NCI-H510A (cell line): ENCODE measurements at regions not wholly inside any gene's neighbourhood (a gene's known extent, or its start where the extent isn't known, plus 50 kb on each side); places are given as distances from the start of the nearest gene placed in this dataset.

ENCODE experiments used
- DNase-seq: peaks from one replicate; lab custom pipeline; 2025; lab: John Stamatoyannopoulos, UW

DNA sequence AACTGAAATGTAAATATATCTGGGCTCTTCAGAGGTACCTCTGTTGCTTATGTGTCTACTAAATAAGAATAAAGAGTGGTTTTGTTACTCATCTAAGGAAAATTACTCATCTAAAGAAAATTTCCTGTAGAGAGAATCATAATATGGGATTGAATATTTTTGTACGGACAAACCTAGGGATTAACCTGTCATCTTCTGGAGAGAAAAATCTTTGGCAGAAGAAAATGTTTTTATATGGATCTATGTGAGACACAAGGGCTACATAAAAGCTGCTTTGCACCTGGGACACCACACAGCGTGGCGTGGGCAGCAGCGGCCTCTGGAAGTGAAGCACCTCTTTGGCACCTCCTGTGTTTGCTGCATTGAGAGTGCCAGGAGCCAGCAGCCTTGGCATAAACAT is 242.9 kb upstream of the DACH1 start:
- no peak for DNase-seq

DNA sequence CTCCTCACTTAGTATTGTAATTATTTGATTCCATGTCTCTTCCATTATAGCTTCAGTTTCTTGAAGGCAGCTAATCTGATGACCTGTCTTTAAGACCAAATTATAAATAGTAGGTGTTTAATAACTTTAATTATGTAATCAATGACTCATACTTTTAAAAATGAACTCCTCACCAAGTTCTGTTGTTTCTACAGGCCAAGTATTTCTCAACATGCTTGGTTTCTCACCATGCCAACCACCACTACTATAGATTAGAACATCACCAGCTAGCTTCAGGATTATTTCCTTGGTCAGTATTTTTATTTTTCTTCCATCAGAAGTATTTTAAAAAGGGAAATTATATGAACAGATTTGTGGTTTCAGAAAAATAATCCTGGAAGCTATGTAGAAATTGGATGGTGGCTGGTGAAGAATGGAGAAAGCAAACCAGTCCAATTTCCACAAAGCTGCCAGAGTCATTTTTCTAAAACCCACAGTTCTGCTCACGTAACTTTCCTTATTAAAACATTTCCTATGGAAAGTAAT is 237.7 kb upstream of the DACH1 start:
- DNase-seq: no peak

DNA sequence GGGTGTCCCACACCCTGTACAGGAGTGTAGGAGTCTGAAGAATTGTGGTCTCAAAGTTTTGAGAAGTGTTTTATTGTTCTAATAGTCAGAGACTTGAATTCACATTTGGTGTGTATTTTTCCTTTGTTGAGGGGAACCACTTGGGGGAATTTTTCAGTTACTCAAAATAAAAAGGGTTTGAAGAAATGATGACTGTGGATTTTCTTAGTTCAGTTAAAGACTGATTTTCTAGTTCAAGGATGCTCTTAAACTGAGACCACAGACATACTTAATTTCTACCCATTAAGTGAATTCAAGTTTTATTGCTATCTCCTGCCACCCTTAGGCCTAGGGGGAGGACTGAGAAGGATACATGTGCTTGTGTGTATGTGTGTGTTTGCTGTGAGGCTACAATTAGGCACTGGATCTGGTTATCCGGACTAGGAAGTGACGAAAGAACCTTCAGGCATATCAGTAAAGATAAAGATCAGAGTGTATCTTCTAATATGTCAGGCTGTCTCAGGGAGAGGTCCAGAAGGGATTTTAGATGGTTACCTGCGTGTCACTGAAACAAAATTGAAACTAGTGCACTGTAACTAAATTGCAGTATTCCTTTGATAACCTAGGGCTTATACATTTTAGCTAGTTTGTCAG is 234.9 kb upstream of the DACH1 start:
- DNase-seq: no peak

DNA sequence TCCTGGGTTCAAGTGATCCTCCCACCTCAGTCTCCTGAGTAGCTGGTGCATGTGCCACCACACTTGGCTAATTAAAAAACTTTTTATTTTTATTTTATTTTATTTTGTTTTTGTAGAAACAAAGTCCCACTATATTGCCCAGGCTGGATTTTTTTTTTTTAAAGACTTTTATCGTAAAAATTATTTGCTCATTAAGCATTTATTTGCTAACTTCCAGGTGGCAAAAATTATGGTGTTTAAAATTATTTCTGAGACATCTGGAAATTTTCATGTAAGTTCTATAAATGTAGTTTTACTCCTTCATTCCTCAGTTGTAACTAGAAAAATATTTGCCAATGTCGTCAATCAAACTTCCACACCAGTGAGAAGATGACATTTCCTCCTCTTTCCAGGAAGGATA is 233.3 kb upstream of the DACH1 start:
- DNase-seq: no peak

DNA sequence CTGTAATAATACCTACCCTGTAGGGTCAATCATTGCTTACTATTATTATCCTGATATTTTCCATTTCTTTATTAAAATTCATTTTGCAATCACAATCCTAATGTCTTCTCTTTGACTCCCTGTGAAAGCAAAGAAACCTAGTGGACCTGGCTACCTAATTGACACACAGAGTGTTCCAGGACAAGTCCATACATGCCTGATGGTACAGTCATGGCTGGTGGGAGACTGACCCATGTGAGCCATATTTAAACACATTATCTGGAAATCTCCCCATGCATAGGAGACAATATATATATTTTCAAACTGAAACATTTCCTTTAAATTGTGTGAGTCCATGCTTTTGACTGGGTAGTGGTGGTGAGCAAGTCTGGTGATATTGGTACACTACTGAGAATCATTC is 230.6 kb upstream of the DACH1 start:
- DNase-seq: no peak

DNA sequence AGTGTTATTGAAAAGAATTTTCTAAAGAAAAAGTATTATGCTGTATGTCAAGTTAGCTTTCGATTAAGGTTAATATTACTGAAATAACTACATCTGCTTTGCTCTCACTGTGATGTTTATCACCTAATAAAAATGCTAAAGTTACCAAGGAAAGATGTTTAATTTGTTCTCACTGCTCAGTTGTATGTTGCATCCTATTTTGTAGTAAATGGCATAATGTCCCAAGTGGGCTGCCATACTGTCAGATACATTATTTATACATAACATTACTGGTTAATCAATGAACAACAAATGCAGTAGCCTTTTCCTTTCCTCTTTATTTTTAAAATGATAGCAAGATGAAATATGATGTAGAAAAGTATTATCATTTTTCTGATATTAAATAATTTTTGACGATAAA is 226.3 kb upstream of the DACH1 start:
- DNase-seq: no peak

DNA sequence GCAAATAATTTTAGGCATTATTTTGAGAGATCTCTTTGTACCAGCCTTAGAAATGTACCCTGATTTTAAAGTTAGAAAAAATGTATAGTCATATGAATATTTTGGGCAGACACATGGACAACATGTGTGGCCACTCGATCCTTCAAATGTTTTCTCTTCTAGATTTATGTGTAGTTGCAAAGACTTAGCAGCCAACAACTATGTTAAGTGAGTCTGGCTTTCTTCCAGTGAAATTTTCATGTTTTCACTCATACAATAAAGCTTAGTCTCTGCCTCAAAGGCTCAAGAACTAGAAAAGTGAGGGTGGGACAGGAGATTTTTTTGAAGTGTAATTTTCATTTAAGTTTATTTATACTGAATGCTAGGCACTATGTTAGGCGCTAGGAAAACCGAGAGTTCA is 207.7 kb upstream of the DACH1 start:
- no peak for DNase-seq

DNA sequence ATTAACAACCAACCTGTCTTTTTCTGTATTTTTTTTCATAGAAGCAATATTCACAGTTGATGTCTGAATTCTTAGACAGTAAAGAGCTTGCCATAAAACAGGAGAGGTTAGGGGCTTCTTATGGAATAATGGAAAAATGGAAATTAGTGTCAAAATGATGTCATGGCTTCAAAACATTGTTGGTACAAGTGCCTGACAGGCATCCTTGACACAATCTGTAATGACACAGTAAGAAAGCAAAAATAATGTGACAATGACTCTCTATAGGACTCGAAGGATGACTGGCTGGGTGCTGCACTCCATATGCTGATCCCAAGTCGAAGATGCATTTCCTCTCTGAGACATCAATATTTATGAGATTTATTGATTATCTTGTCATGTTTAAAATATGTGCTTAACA is 205.3 kb upstream of the DACH1 start:
- no peak for DNase-seq

DNA sequence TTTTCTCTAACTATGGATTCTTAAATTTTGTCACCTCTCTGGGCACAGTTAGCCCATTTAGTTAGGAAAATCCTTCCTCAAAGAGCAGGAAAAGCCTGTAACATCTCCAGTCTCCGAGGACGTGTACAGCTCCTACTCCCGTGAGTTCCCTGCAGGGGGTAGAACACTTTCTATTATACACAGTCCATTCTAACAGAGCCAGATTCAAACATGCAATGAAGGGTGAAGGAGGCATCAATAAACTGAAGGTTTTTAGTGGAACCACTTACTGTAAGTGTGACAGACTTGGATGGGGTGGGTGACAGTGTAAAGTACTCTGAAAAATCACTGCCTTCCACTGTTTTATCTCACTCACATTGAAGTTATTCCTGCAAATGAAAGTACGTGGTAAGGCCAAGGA is 204.7 kb upstream of the DACH1 start:
- DNase-seq: no peak

DNA sequence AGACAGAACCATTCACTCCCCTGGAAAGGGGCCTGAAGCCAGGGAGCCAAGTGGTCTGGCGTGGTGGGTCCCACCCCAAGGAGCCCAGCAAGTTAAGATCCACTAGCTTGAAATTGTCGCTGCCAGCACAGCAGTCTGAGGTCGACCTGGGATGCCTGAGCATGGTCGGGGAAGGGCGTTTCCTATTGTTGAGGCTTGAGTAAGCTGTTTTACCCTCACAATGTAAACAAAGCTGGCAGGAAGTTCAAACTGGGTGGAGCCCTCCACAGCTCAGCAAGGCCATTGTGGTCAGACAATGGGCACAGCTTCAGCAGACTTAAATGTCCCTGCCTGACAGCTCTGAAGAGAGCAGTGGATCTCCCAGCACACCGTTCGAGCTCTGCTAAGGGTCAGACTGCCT is 195.6 kb upstream of the DACH1 start:
- DNase-seq: no peak

DNA sequence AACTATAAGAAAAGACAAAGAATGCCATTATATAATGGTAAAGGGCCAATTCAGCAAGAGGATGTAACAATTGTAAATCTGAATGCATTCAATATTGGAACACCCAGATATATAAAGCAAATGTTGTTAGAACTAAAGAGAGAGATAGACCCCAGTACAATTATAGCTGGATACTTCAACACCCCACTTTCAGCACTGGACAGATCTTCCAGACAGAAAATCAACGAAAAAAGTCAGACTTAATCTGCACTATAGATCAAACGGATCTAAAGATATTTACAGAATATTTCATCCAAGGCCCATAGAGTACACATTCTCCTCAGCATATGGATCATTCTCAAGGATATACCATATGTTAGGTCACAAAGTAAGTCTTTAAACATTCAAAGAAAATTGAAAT is 194.6 kb upstream of the DACH1 start:
- DNase-seq: no peak

DNA sequence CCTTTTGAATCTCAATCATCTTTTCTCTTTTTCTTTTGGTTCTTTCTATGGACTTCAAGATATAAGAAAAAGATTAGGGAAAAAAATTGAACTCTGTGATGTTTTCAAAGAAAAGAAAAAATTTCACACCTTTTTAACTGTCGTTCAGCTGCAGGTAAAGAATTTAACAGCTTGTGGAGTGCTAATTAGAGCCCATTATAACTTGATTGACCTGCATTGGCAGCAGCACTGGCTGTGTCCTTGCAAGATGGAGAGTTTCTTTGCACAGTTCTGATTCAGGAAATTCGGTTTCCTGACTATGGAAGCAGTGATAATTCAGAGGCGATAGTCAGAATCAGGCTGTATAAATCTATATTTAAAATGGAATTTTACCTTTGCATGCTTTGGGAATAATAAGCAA is 183.2 kb upstream of the DACH1 start:
- DNase-seq: no peak

DNA sequence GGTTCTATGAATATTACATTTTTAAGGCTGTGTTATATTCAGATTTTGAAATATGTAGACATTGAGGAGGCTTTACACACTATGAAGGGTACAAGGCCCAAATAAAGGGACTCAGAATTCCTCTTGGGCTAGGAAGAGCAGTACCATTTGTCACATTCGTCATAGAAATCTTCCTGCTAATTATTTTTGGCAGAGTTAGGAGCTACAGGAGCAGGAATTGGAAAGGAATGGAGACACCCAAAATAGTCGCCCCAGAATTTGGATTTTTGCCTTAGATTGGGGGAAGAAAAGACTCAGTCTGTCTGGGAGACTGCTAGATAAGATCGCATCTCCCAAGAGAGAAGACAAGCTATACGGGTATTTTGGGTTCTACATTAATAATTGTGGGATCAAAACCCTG is 176.4 kb upstream of the DACH1 start:
- DNase-seq: no peak

DNA sequence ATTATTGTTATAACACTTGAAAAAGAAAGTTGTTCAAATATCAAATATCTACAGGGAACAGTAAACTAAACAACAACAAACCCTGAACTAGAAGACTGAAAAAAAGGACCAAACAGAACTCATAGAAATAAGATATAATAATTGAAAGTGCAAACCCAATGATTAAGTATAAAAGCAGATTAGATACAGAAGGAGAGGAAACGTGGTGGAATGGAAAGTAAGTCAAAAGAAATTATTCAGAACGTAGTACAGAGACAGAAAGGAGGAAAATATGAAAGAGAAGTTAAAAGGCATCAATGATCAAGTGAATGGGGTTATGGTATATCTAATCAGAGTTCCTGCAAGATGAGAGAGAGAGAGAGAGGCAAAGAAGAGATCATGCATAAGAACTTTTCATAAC is 174.2 kb upstream of the DACH1 start:
- no peak for DNase-seq

DNA sequence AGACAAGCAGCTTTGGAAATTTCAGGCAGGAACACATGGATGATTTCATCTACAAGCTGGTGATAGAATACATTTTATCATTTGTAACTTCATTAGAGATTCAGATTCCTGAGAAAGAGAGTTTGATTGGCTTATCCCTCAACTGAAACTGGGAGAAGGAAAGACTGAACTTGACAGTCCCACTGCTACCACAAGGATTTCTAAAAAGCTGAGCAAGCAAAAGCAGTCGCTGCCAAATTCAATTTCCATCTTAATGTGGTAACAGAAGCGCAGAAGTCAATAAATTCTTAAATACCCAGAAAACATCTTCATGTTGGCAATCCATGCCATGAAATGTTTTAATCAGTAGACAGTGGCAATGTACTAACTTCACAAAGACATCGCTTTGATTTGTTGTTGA is 172.1 kb upstream of the DACH1 start:
- DNase-seq: no peak

DNA sequence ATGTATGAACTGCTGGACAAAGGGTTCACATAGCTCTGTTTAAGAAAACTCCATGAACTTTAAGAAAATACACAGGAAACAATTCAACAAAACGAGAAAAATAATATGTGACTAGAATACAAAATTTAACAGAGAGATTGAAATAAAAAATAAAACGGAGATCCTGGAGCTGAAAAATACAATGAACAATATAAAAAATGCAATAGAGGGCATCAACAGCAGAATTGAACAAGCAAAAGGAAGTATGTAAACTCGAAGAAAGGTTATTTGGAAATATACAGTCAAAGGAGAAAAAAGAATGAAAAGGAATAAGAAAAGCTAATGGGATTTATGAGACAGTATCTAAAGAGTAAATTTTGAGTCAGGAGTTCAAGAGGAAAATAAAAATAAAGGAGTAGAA is 163.0 kb upstream of the DACH1 start:
- DNase-seq: no peak

DNA sequence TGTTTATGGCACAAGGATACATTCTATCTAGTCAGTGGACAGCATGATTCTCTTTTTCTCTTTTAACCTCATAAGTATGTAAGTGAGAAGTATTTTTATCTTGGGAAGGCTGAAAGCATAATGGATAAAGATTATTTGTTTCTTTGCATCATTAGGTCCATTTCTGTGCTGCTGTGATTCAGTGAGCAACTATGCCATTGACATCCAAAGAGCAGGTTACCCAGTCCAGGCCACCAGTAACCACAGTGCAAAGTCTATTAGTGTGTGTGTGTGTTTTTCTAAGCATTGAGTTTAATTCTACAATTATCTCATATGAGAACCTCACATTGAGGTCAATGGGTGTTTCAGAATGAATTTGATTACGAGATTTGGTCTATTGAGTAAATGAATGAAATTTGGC is 158.8 kb upstream of the DACH1 start:
- DNase-seq: no peak

DNA sequence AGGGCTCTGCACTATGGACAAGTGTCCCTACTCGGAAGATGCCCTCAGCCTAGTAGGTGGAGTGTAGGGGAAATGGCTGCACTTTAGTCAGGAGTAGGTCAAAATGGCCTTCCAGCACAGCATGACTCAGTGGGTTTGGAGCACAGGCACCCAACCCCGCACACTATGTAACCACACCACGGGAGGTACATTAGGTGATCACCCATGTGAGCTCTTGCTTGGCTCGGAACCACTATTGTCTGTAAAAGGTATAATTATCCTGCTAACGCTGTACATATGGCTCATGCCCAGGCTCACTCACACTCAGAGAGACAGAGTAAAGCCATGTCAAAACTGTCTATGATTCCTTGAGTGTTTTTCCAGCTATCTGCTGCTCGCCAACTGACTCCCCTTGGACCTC is 156.9 kb upstream of the DACH1 start:
- no peak for DNase-seq

DNA sequence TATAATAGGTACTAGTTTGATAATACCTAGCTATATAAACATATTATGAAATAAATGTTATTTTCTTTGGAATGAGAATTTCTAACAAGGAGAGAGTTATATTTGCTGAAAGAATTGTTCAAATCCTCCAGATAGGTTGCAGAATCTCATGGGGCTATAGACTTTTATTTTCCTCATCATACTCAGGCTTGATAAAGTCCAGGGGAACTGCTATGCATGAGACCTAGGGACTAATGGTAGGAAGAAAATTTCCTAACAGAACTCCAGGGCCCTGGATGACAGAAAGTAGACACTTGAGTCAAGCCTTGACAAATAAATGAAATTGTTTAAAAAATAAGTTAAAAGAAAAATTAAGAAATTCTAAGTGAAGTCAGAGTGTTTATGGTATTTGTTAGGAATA is 138.5 kb upstream of the DACH1 start:
- no peak for DNase-seq

DNA sequence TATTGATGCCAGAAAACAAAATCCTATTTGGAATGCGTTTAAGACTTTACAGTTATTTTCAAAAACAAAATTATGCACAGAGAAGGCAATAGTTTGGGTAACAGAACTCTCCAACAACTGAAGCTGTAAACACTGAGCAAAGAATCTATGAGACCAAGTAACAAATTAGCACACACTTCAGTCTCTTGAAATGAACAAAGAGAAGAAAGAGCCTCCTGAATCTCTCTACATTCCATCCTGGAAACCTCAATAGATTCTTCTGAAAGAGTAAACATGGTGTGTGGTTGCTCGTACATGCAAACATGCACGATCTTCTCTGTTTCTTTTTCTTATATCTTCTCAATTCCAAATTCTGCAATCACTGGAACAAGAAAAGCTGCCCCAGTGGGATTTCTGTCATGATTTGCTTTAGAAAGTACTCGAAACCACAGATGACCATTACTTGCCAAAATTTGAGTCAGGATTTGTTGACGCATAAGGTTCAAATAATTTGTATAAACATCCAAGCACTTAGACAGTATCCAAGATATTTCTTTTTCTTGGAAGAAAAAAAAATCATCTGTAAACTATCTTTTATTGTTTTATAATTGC is 137.9 kb upstream of the DACH1 start:
- no peak for DNase-seq

DNA sequence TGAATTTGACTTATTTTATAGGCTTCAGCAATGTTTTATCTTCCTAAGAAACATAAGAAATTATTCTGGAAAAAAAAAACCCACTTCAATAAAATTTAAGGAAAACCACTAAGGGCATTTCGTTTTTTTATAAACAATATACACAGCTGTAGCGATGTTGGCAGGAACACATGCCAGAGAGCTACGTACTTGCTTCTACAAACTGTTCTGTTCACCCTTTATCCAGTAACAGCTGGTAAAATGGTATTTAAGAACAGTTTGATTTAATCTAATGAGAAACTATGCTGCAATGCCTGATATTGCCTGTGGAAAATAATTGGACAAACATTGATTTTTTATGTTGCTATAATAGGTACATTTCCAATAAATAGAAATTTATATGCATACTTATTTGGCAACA is 137.2 kb upstream of the DACH1 start:
- no peak for DNase-seq

DNA sequence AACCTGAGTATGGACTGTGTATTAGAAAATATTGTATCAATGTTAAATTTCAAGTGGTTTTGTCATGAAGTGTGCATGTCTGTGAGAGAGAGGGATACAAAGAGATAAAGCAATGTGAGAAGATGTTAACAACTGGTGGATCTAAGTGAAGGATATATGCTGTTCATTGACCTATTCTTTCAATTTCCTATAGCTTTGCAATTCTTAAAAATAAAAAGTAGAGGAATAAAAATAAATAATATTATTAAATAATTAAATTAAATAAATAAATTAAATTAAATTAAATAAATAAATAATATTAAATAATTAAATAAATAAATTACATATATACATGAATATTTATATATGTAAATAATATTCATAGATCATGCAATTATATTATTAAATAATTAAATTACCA is 131.2 kb upstream of the DACH1 start:
- no peak for DNase-seq

DNA sequence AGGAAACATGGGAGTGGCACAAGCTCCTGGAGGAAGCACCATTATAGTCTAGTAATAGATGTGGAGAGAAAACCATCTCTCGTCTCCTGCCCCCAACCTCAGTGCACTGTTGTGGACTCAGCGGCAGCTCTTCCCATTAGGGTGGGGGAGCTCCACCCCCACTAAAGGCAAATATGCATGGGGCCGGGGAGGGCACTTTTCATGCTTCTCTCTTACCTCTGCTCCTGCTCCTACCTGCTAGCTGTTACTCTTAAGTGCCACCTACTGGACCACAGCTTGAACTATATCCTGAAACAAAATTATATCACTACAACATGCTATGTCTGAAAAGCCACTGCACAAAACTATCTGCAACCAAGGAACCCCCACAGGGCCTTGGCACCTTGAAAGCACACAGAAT is 112.6 kb upstream of the DACH1 start:
- no peak for DNase-seq

DNA sequence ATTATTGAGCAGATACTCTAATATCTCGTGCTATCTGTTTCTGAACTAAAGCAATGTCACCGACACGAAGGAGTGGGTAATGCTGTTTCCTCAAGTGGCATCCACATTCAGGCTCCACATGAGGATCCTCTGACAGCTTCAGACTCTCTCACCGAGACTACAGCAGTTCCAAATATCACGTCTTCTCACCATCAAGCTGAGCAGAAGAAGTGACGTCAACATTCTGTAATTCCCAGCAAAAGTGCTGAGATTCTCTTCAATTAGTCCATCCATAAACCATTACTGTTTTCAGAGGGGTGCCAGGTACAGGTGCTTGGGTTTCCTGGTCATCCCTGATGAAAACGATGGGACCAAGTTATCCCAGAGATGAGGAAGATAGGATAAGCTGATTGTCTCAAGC is 110.0 kb upstream of the DACH1 start:
- no peak for DNase-seq
